ENCODE measurements at regions not wholly inside any gene's neighbourhood (a gene's known extent, or its start where the extent isn't known, plus 50 kb on each side); places are given as distances from the start of the nearest gene placed in this dataset.

DNA sequence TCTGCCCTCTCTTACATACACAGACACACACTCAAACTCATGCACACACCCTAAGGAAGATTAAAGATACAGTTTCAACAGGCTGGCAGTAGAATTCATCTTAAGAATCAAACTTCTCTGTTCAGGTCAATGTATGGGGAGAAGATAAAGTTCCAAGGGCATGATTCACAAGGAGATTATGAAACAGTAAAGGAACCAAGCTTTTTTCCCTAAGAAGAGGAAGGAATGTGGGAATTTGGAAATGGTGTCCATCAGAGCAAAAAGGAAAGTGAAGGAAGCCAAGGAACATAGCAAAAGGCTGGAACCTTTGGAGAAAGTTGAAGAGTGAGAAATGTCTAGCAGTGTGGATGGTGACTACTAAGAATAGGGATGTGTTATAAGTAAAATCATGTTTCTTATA is 191.0 kb upstream of the NPY2R start:
- DNase-seq, result no peak
- Histone ChIP-seq H3K4me1 (ENCODE audit: insufficient read depth) (no peaks in the 10 kb centered on the region), H3K9me3 (no peaks in the 10 kb centered on the region), H3K27me3 (no peaks in the 10 kb centered on the region), H3K27ac (no peak overlapping the region), H3K36me3 (no peaks in the 10 kb centered on the region), H3K4me3 (no peak overlapping the region)
- TF ChIP-seq, protein P1, sequence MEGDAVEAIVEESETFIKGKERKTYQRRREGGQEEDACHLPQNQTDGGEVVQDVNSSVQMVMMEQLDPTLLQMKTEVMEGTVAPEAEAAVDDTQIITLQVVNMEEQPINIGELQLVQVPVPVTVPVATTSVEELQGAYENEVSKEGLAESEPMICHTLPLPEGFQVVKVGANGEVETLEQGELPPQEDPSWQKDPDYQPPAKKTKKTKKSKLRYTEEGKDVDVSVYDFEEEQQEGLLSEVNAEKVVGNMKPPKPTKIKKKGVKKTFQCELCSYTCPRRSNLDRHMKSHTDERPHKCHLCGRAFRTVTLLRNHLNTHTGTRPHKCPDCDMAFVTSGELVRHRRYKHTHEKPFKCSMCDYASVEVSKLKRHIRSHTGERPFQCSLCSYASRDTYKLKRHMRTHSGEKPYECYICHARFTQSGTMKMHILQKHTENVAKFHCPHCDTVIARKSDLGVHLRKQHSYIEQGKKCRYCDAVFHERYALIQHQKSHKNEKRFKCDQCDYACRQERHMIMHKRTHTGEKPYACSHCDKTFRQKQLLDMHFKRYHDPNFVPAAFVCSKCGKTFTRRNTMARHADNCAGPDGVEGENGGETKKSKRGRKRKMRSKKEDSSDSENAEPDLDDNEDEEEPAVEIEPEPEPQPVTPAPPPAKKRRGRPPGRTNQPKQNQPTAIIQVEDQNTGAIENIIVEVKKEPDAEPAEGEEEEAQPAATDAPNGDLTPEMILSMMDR (IDR thresholded peaks at IDR 0.05), result no peak
- TF ChIP-seq EP300 (IDR thresholded peaks at IDR 0.05), result no peak
- no peak for TF ChIP-seq POLR2A (IDR thresholded peaks at IDR 0.05)
- intact Hi-C loops (cut with DNase I), result no loop called here

DNA sequence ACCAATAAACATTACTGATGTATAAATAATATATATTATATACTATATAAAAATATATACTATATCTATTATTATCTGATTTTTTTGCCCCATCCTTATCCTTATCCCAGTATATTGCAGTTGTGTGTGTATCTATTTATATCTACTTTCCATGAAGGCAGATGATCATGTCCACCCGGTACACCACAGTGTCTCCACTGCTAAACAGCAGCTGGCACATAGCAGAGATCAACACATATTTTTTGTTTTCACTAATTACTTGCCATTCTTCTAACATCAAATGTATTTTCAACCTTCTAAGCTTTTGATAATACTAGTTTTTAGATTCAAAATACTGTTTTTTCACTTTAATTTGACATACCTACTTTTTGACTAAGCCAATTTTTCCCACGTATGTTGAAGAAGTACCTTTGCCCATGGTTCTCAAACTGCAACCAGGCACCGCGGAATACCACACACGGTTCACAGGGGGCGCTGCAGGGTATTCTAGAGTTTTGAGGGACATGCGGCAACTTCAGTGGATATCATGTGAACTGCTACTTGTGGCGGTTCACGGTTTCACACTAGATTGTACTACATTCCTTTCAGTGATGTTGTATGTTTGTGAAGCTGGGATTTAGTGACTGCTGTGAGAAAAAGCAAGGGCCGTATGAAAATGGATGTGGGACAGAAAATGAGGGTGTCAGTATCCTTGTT is 182.5 kb upstream of the NPY2R start:
- H3K27me3 ChIP-seq, result no peaks in the 10 kb centered on the region
- no peaks in the 10 kb centered on the region for H3K4me1 ChIP-seq (ENCODE audit: insufficient read depth)
- DNase-seq, result peak in 1 of 5 donors; percentile 41
- no peaks in the 10 kb centered on the region for H3K9me3 ChIP-seq
- intact Hi-C loops (cut with DNase I), result no loop called here
- WGBS, 3 donors, result 43 to 53% (median 50%) methylated on average over 10 of the region's 10 CpGs
- no peak overlapping the region for H3K4me3 ChIP-seq
- H3K36me3 ChIP-seq, result no peaks in the 10 kb centered on the region
- TF ChIP-seq POLR2A (IDR thresholded peaks at IDR 0.05), result no peak
- no peak overlapping the region for H3K27ac ChIP-seq

DNA sequence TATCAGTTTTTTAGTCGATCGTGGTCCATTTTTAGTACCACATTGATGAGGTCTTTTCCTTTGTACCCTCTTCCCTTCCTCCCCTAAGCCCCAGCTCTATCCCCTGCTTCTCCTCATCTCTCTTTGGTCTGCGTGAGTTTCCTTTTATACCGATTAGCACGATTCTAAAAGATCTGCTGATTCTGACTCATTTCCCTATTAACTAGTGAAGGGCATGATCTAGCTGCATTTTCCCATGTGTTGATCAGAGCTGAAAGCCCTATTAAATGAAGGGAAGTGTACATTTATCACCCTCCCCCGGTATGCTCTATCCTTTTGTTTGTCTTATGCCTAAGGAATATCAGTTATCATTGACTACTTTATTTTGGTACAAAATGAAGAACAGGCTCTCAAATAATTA is 181.7 kb upstream of the NPY2R start:
- WGBS, 3 donors, result 70 to 77% (median 74%) methylated on average over 6 of the region's 6 CpGs

DNA sequence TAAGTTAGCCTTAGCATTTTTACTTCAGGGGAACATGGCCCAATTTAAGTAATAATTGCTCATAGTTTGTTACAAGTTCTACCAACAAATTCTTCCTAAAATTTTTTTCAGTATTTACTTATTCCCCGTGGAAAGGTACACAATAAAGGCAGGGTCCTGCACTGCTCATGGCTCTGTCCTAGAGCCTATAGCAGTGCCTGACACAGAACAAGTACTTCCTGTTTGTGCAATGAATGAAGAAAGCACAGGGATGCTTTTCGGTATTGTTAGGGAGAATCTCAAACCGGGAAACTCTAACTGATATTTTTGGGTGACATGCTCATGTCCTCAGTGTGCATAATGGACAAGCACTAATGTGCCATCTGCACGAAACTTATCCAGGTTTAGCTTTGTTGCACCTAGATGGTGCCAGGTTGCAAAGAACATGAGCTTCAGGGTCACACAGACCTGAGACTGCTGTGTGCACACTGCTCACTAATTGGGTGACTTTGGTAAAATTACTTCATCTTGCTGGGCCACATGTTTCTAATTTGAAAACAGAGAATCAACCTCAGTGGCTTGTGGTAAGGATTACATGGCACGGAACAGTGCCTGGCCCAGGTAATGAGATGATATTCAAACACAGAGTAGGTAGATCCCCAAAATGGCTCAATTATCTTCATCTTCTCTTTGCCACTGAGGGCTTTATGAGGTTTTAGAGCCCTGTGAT is 175.8 kb upstream of the NPY2R start:
- WGBS, 3 donors, result 86 to 91% (median 88%) methylated on average over 5 of the region's 5 CpGs
- Histone ChIP-seq H3K4me1 (ENCODE audit: insufficient read depth) (no peaks in the 10 kb centered on the region), H3K27ac (no peak overlapping the region), H3K4me3 (no peak overlapping the region), H3K9me3 (no peaks in the 10 kb centered on the region), H3K36me3 (no peaks in the 10 kb centered on the region), H3K27me3 (no peaks in the 10 kb centered on the region)
- DNase-seq, result no peak
- intact Hi-C loops (cut with DNase I), result no loop called here
- TF ChIP-seq, protein P1 (IDR thresholded peaks at IDR 0.05), result no peak
- TF ChIP-seq POLR2A (IDR thresholded peaks at IDR 0.05) (no peak), EP300 (IDR thresholded peaks at IDR 0.05) (no peak)

More for the DNA sequence above, 181.7 kb upstream of the NPY2R start:
- intact Hi-C loops (cut with DNase I), result no loop called here
- no peak for DNase-seq
- H3K9me3 ChIP-seq, result no peaks in the 10 kb centered on the region
- no peaks in the 10 kb centered on the region for H3K36me3 ChIP-seq
- no peak overlapping the region for H3K27ac ChIP-seq
- no peaks in the 10 kb centered on the region for H3K27me3 ChIP-seq
- H3K4me1 ChIP-seq (ENCODE audit: insufficient read depth), result no peaks in the 10 kb centered on the region
- no peak overlapping the region for H3K4me3 ChIP-seq
- TF ChIP-seq EP300 (IDR thresholded peaks at IDR 0.05) (no peak), POLR2A (IDR thresholded peaks at IDR 0.05) (no peak)
- TF ChIP-seq, protein P1 (IDR thresholded peaks at IDR 0.05), result no peak

DNA sequence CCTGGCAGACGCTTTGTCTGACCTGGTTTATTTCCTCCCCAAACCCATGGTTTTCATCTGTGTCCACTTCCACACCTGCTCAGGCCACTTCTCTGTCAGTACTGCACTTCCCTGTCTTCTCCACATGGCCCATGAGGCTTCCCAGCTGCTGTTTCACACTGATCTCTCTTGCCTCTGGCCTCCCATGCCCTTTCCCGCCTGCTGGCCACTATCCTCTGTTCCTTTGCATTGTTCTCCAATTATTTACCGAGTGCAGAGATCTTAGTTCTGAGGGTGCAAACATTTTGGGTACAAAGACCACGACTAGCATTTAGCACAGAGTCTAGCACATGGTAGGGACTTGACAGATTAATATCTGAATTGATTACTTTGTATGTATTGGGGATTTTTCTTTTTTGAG is 174.8 kb upstream of the NPY2R start:
- Histone ChIP-seq H3K27me3 (no peaks in the 10 kb centered on the region), H3K9me3 (no peaks in the 10 kb centered on the region), H3K4me3 (no peak overlapping the region), H3K27ac (no peak overlapping the region), H3K4me1 (ENCODE audit: insufficient read depth) (no peaks in the 10 kb centered on the region), H3K36me3 (no peaks in the 10 kb centered on the region)
- 70 to 84% (median 72%) methylated on average over 4 of the region's 4 CpGs for WGBS, 3 donors
- DNase-seq, result no peak
- intact Hi-C loops (cut with DNase I), result no loop called here
- TF ChIP-seq, protein P1 (IDR thresholded peaks at IDR 0.05), result no peak

All from ovary (tissue), 7 donors.